ENCODE measurements at regions not wholly inside any gene's neighbourhood (a gene's known extent, or its start where the extent isn't known, plus 50 kb on each side); places are given as distances from the start of the nearest gene placed in this dataset.

GRCh38 chr2:144580521-144581161 lies 60.7 kb upstream of the ZEB2 start:
- POLR2A ChIA-PET, result no interaction called here
- no peak overlapping the region for H3K27ac ChIP-seq (ENCODE audit: low read depth in 1 of 2, low read length in 2 of 2)
- H3K36me3 ChIP-seq (ENCODE audit: insufficient read depth, low read length), result no peaks in the 10 kb centered on the region
- no peak overlapping the region for H3K4me3 Mint-ChIP-seq
- ATAC-seq (ENCODE audit: poor library complexity) (no peak), DNase-seq (no peak)
- TF ChIP-seq CTCF (IDR thresholded peaks at IDR 0.05), result no peak
- H3K4me3 ChIP-seq (ENCODE audit: low read length), result no peak overlapping the region
- H3K27me3 ChIP-seq (ENCODE audit: control insufficient read depth in 1 of 2, insufficient read depth in 2 of 2, low read length in 2 of 2), result no peaks in the 10 kb centered on the region
- no peaks in the 10 kb centered on the region for H3K9me3 ChIP-seq (ENCODE audit: control insufficient read depth in 1 of 2, insufficient read depth in 1 of 2, low read length in 2 of 2)
- no peaks in the 10 kb centered on the region for H3K4me1 ChIP-seq (ENCODE audit: insufficient read depth, low read length)
- peaks cover 22% of the 10 kb centered on the region for H3K4me1 Mint-ChIP-seq (ENCODE audit: low read depth)
- CTCF ChIA-PET, result no interaction called here
- H3K9me3 Mint-ChIP-seq, result no peaks in the 10 kb centered on the region
- H3K27me3 Mint-ChIP-seq, result no peaks in the 10 kb centered on the region
- intact Hi-C loops (cut with DNase I, micrococcal nuclease), result no loop called here
- H3K36me3 Mint-ChIP-seq (ENCODE audit: low read depth), result no peaks in the 10 kb centered on the region
- H3K27ac Mint-ChIP-seq, result no peak overlapping the region

GRCh38 chr2:144579556-144579955 lies 59.6 kb upstream of the ZEB2 start:
- Mint-ChIP-seq H3K4me3 (no peak overlapping the region), H3K27ac (no peak overlapping the region), H3K27me3 (no peaks in the 10 kb centered on the region), H3K36me3 (ENCODE audit: low read depth) (no peaks in the 10 kb centered on the region), H3K4me1 (ENCODE audit: low read depth) (peaks cover 22% of the 10 kb centered on the region), H3K9me3 (no peaks in the 10 kb centered on the region)
- Histone ChIP-seq H3K27me3 (ENCODE audit: control insufficient read depth in 1 of 2, insufficient read depth in 2 of 2, low read length in 2 of 2) (no peaks in the 10 kb centered on the region), H3K4me1 (ENCODE audit: insufficient read depth, low read length) (no peaks in the 10 kb centered on the region), H3K27ac (ENCODE audit: low read depth in 1 of 2, low read length in 2 of 2) (no peak overlapping the region), H3K4me3 (ENCODE audit: low read length) (no peak overlapping the region), H3K36me3 (ENCODE audit: insufficient read depth, low read length) (no peaks in the 10 kb centered on the region), H3K9me3 (ENCODE audit: control insufficient read depth in 1 of 2, insufficient read depth in 1 of 2, low read length in 2 of 2) (no peaks in the 10 kb centered on the region)
- intact Hi-C loops (cut with DNase I, micrococcal nuclease), result no loop called here
- no peak for TF ChIP-seq CTCF (IDR thresholded peaks at IDR 0.05)
- no peak for DNase-seq
- ChIA-PET POLR2A (no interaction called here), CTCF (no interaction called here)
- ATAC-seq (ENCODE audit: poor library complexity), result no peak

- no peak overlapping the region for H3K27ac Mint-ChIP-seq
- no peaks in the 10 kb centered on the region for H3K9me3 Mint-ChIP-seq
- no peak overlapping the region for H3K27ac ChIP-seq (ENCODE audit: low read depth in 1 of 2, low read length in 2 of 2)
- no peaks in the 10 kb centered on the region for H3K36me3 ChIP-seq (ENCODE audit: insufficient read depth, low read length)
- H3K27me3 Mint-ChIP-seq, result no peaks in the 10 kb centered on the region
- no peak for ATAC-seq (ENCODE audit: poor library complexity)
- intact Hi-C loops (cut with DNase I, micrococcal nuclease), result no loop called here
- DNase-seq, result no peak
- CTCF ChIA-PET, result no interaction called here
- TF ChIP-seq CTCF (IDR thresholded peaks at IDR 0.05), result no peak
- POLR2A ChIA-PET, result no interaction called here
- no peak overlapping the region for H3K4me3 ChIP-seq (ENCODE audit: low read length)
- no peaks in the 10 kb centered on the region for H3K36me3 Mint-ChIP-seq (ENCODE audit: low read depth)
- no peaks in the 10 kb centered on the region for H3K9me3 ChIP-seq (ENCODE audit: control insufficient read depth in 1 of 2, insufficient read depth in 1 of 2, low read length in 2 of 2)
- no peaks in the 10 kb centered on the region for H3K27me3 ChIP-seq (ENCODE audit: control insufficient read depth in 1 of 2, insufficient read depth in 2 of 2, low read length in 2 of 2)
- peaks cover 13% of the 10 kb centered on the region for H3K4me1 Mint-ChIP-seq (ENCODE audit: low read depth)
- no peaks in the 10 kb centered on the region for H3K4me1 ChIP-seq (ENCODE audit: insufficient read depth, low read length)
- no peak overlapping the region for H3K4me3 Mint-ChIP-seq
These were observed 58.2 kb upstream of the ZEB2 start for GRCh38 chr2:144578099-144578498.
